GM18505 (cell line): ENCODE measurements at regions not wholly inside any gene's neighbourhood (a gene's known extent, or its start where the extent isn't known, plus 50 kb on each side); places are given as distances from the start of the nearest gene placed in this dataset.

ENCODE experiments used
- ATAC-seq: cut with Tn5 transposase; IDR thresholded peaks from one replicate; pipeline ENCODE4 v1.9.1; 2021; ENCODE audit not compliant: unreplicated experiment
- POLR2A ChIP-seq: IDR thresholded peaks from 4 replicates; pipeline ENCODE4 v1.6.1; 2011; ENCODE audit warnings: borderline replicate concordance; ENCODE audit not compliant: insufficient read depth, insufficient read length; ENCODE audit errors: extremely low read depth

GRCh38 chr13:22285867-22286266 lies 615.0 kb downstream of the FGF9 start:
- TF ChIP-seq POLR2A, result no peak
- no peak for ATAC-seq

- no peak for TF ChIP-seq POLR2A
- ATAC-seq, result no peak
These were observed 615.5 kb downstream of the FGF9 start for GRCh38 chr13:22286338-22286737.

GRCh38 chr13:22287343-22287920 lies 616.6 kb downstream of the FGF9 start:
- TF ChIP-seq POLR2A, result no peak
- ATAC-seq, result peak; percentile 72

GRCh38 chr13:22288496-22288895 lies 617.6 kb downstream of the FGF9 start:
- no peak for ATAC-seq
- no peak for TF ChIP-seq POLR2A

GRCh38 chr13:22289711-22290110 lies 618.8 kb downstream of the FGF9 start:
- ATAC-seq, result no peak

GRCh38 chr13:22298530-22298929 lies 627.7 kb downstream of the FGF9 start:
- no peak for TF ChIP-seq POLR2A
- no peak for ATAC-seq

More at GRCh38 chr13:22289711-22290110, 618.8 kb downstream of the FGF9 start:
- no peak for TF ChIP-seq POLR2A

GRCh38 chr13:22311734-22312404 lies 641.0 kb downstream of the FGF9 start:
- ATAC-seq, result no peak
- TF ChIP-seq POLR2A, result no peak

- TF ChIP-seq POLR2A, result no peak
- no peak for ATAC-seq
These were observed 641.5 kb downstream of the FGF9 start for GRCh38 chr13:22312405-22312803.

GRCh38 chr13:22316494-22317025 lies 645.7 kb downstream of the FGF9 start:
- TF ChIP-seq POLR2A, result no peak
- no peak for ATAC-seq

GRCh38 chr13:22320991-22321390 lies 650.1 kb downstream of the FGF9 start:
- no peak for ATAC-seq
- no peak for TF ChIP-seq POLR2A

- no peak for TF ChIP-seq POLR2A
These were observed 654.9 kb downstream of the FGF9 start for GRCh38 chr13:22325761-22326160.

GRCh38 chr13:22332416-22332815 lies 661.5 kb downstream of the FGF9 start:
- no peak for ATAC-seq
- TF ChIP-seq POLR2A, result no peak

More at GRCh38 chr13:22325761-22326160, 654.9 kb downstream of the FGF9 start:
- no peak for ATAC-seq

GRCh38 chr13:22336460-22336859 lies 665.6 kb downstream of the FGF9 start:
- ATAC-seq, result no peak
- no peak for TF ChIP-seq POLR2A

- TF ChIP-seq POLR2A, result no peak
- no peak for ATAC-seq
These were observed 686.3 kb downstream of the FGF9 start for GRCh38 chr13:22357132-22357531.
